Endothelial cell of umbilical vein (primary cell): ENCODE measurements at regions not wholly inside any gene's neighbourhood (a gene's known extent, or its start where the extent isn't known, plus 50 kb on each side); places are given as distances from the start of the nearest gene placed in this dataset.

Experiments
- CTCF ChIP-seq, 2 donors: IDR thresholded peaks; 1 replicate in 1 of 2; 2 replicates in 1 of 2; pipeline ENCODE4 v1.5.1; 2011; ENCODE audit warnings: low read length in 2 of 2, mild to moderate bottlenecking in 2 of 2, moderate library complexity in 2 of 2, control low read depth in 1 of 2, inconsistent platforms in 1 of 2, low read depth in 1 of 2; ENCODE audit not compliant: insufficient read depth in 1 of 2; ENCODE audit errors: extremely low read depth in 1 of 2
- EZH2 ChIP-seq: IDR thresholded peaks from 2 replicates; pipeline ENCODE4 v1.6.1; 2012; ENCODE audit warnings: borderline replicate concordance, low read depth, mild to moderate bottlenecking, moderate library complexity, low read length, inconsistent platforms; ENCODE audit not compliant: severe bottlenecking
- GATA2 ChIP-seq: IDR thresholded peaks from 2 replicates; pipeline ENCODE4 v1.7.0; 2011; ENCODE audit warnings: low read depth, mild to moderate bottlenecking, moderate library complexity, mixed read lengths, low read length; ENCODE audit not compliant: insufficient read length, insufficient read depth
- MAX ChIP-seq: IDR thresholded peaks from 2 replicates; pipeline ENCODE4 v1.6.1; 2011; ENCODE audit not compliant: insufficient read depth, insufficient read length
- MYC ChIP-seq: IDR thresholded peaks from one replicate; pipeline ENCODE4 v1.6.1; 2011; ENCODE audit warnings: mild to moderate bottlenecking, low read depth, low read length
- POLR2A ChIP-seq: IDR thresholded peaks from 2 replicates; pipeline ENCODE4 v1.6.1; 2012; ENCODE audit warnings: low read depth, mild to moderate bottlenecking, control low read depth, low read length
- POLR2AphosphoS5 ChIP-seq: IDR thresholded peaks from 2 replicates; pipeline ENCODE4 v1.6.1; 2012; ENCODE audit warnings: low read depth, mild to moderate bottlenecking, control low read depth, low read length, moderate library complexity; ENCODE audit not compliant: insufficient read depth

GRCh38 chr11:129314371-129314770, 61.3 kb upstream of the BARX2 start:
- TF ChIP-seq POLR2A (no peak), EZH2 (no peak), CTCF (IDR thresholded peaks at IDR 0.05; ENCODE audit: extremely low read depth in 1 of 2, insufficient read depth in 1 of 2, low read depth in 1 of 2, low read length in 2 of 2) (no peak), MYC (no peak), MAX (no peak), POLR2AphosphoS5 (no peak), GATA2 (no peak)
